SH-SY5Y (cell line): ENCODE measurements at regions not wholly inside any gene's neighbourhood (a gene's known extent, or its start where the extent isn't known, plus 50 kb on each side); places are given as distances from the start of the nearest gene placed in this dataset.

ENCODE experiments used
- GATA2 ChIP-seq: IDR thresholded peaks from 2 replicates; pipeline ENCODE4 v1.6.1; 2011; ENCODE audit warnings: mild to moderate bottlenecking, low read depth, low read length
- GATA3 ChIP-seq: IDR thresholded peaks from 2 replicates; pipeline ENCODE4 v1.6.1; 2011; ENCODE audit warnings: low read depth, mild to moderate bottlenecking, low read length, moderate library complexity

DNA sequence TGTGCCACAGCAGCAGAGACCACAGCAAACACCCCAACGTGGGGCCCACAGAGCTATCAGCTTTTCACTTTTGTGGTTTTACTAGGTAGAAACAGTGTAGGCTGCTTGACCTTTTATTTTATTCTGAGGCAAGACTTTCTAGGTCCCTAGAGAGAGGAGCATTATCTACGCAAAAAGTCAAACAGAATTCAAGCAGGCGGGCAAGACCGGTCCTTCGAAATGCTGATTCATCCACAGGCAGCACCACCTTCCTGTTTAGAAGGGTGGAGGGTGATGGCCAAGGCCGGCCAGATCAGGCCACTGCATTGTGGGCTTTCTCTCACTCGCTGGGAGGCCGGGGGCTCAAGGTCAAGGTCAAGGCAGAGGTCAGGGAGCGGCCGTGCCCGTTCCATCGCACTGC is 573.0 kb downstream of the GALR1 start:
- no peak for TF ChIP-seq GATA3
- no peak for TF ChIP-seq GATA2
